ENCODE measurements at regions not wholly inside any gene's neighbourhood (a gene's known extent, or its start where the extent isn't known, plus 50 kb on each side); places are given as distances from the start of the nearest gene placed in this dataset.
"Not testable (repeated sequence)": the region's sequence is repeated elsewhere in the genome, so short reads cannot be mapped to it uniquely, and the experiment has no call there.

DNA sequence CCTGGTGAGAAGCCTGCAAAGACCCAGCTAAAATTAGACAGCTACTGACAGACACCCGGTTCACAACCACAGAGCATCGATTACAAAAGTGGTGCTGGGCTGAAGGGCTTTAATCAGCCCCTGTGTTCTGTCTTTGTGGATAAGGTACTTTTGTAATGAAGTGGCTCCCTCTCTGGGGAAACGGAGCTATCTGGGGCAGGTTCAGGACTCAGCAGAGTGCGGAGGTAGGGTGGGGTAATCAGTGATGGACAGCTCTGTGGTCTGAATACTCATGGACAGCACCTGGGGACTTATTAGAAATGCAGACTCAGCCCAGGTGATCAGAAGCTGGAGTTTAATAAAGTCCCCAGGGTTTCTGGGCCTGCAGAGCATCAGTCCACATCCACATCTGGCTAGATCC lies 152.0 kb downstream of the MATN1 start:
- TF ChIP-seq, protein P1, sequence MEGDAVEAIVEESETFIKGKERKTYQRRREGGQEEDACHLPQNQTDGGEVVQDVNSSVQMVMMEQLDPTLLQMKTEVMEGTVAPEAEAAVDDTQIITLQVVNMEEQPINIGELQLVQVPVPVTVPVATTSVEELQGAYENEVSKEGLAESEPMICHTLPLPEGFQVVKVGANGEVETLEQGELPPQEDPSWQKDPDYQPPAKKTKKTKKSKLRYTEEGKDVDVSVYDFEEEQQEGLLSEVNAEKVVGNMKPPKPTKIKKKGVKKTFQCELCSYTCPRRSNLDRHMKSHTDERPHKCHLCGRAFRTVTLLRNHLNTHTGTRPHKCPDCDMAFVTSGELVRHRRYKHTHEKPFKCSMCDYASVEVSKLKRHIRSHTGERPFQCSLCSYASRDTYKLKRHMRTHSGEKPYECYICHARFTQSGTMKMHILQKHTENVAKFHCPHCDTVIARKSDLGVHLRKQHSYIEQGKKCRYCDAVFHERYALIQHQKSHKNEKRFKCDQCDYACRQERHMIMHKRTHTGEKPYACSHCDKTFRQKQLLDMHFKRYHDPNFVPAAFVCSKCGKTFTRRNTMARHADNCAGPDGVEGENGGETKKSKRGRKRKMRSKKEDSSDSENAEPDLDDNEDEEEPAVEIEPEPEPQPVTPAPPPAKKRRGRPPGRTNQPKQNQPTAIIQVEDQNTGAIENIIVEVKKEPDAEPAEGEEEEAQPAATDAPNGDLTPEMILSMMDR (IDR thresholded peaks at IDR 0.05; ENCODE audit: low read depth, low read length): no peak
- H3K4me3 ChIP-seq (ENCODE audit: low read depth, low read length): no peak overlapping the region

- no peak overlapping the region for H3K4me3 ChIP-seq (ENCODE audit: low read depth, low read length)
- TF ChIP-seq, protein P1 (IDR thresholded peaks at IDR 0.05; ENCODE audit: low read depth, low read length): no peak
Measured at GRCh38 chr1:30569384-30569783, 154.0 kb downstream of the MATN1 start.

DNA sequence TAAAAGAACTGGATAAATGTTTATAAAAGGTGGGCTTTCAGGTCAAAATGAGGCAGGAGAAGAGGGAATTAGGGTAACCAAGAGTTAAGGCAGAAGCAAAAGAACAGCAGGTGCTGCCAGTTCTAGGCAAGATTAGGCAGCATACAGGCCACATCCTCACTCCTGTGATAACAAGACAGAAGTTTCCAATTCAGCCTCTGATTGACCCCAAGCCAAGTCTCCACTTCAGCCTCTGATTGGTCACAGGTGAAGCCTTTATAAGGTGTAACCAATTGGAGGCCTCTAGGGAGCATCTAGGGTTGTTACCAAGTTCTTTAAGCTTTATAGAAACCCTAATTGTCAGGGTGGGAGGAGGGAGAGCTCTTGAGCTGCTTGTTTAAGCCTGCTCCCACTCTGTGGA lies 160.8 kb downstream of the MATN1 start:
- TF ChIP-seq, protein P1 (IDR thresholded peaks at IDR 0.05; ENCODE audit: low read depth, low read length): no peak
- H3K4me3 ChIP-seq (ENCODE audit: low read depth, low read length): no peak overlapping the region

DNA sequence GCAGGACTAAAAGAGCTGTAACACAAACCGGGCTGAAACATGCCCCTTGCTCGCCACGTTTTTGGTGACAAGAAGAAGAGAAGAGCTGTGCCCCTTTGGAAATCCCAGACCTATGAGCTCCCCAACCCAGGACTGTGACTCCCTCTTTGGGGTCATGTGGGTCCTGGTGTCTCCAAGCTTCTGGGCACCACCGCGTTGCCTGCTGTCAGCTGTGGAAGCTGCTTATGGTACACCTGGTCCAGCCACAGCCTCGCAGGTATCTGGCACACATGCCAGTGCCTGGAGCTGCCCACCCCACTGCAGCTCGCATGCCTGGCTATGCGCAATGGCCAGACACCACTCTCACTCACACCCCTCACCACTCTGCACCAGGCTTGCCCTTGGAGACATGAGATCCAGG lies 171.8 kb downstream of the MATN1 start:
- TF ChIP-seq, protein P1 (IDR thresholded peaks at IDR 0.05; ENCODE audit: low read depth, low read length): no peak
- no peak overlapping the region for H3K4me3 ChIP-seq (ENCODE audit: low read depth, low read length)

- TF ChIP-seq, protein P1 (IDR thresholded peaks at IDR 0.05; ENCODE audit: low read depth, low read length): no peak
- no peak overlapping the region for H3K4me3 ChIP-seq (ENCODE audit: low read depth, low read length)
Measured at GRCh38 chr1:30550365-30551220, 172.8 kb downstream of the MATN1 start.

GRCh38 chr1:30549872-30550271 lies 173.5 kb downstream of the MATN1 start:
- H3K4me3 ChIP-seq (ENCODE audit: low read depth, low read length): not testable (repeated sequence)

GRCh38 chr1:30548294-30548693 lies 175.1 kb downstream of the MATN1 start:
- no peak overlapping the region for H3K4me3 ChIP-seq (ENCODE audit: low read depth, low read length)
- TF ChIP-seq, protein P1 (IDR thresholded peaks at IDR 0.05; ENCODE audit: low read depth, low read length): no peak

GRCh38 chr1:30547326-30547725 lies 176.1 kb downstream of the MATN1 start:
- not testable (repeated sequence) for H3K4me3 ChIP-seq (ENCODE audit: low read depth, low read length)

Measured in WI38 (cell line).